Spinal cord (tissue), 9 donors: ENCODE measurements at regions not wholly inside any gene's neighbourhood (a gene's known extent, or its start where the extent isn't known, plus 50 kb on each side); places are given as distances from the start of the nearest gene placed in this dataset.
A peak's percentile ranks its signal among the peaks of the same experiment; 100 is the strongest.

Experiments
- DNase-seq, 6 donors: peaks; one replicate each; pipeline versions ENCODE4 v3.0.0 to v3.0.0-alpha.2; 2013 to 2015; ENCODE audit warnings: low spot score in 6 of 6, low read depth in 4 of 6
- H3K27ac ChIP-seq: one replicate; pipeline ENCODE4 v1.5.1; 2013; ENCODE audit warnings: low read depth, low read length, control low read depth
- H3K27me3 ChIP-seq: one replicate; pipeline ENCODE4 v1.6.1; 2013; ENCODE audit warnings: low read length; ENCODE audit not compliant: control insufficient read depth, insufficient read depth
- H3K36me3 ChIP-seq: one replicate; pipeline ENCODE4 v1.6.1; 2013; ENCODE audit warnings: low read length; ENCODE audit not compliant: control insufficient read depth, insufficient read depth
- H3K4me1 ChIP-seq: one replicate; pipeline ENCODE4 v1.6.1; 2013; ENCODE audit warnings: low read length; ENCODE audit not compliant: control insufficient read depth, insufficient read depth
- H3K4me3 ChIP-seq: one replicate; pipeline ENCODE4 v1.5.1; 2013; ENCODE audit warnings: low read depth, low read length, control low read depth
- H3K9me3 ChIP-seq: one replicate; pipeline ENCODE4 v1.6.1; 2013; ENCODE audit warnings: low read length; ENCODE audit not compliant: control insufficient read depth, insufficient read depth
- WGBS: methylation state at CpG from one replicate; pipeline ENCODE4 v1.1.5; 2013; ENCODE audit warnings: missing lambda C conversion rate; ENCODE audit not compliant: insufficient coverage; 5-methylcytosine and 5-hydroxymethylcytosine counted together
- donor health status: healthy.

GRCh38 chr4:18342847-18343246 lies 321.3 kb upstream of the LCORL start:
- DNase-seq = no peak
- Histone ChIP-seq H3K4me3 (no peak overlapping the region), H3K4me1 (no peaks in the 10 kb centered on the region), H3K27me3 (no peaks in the 10 kb centered on the region), H3K36me3 (no peaks in the 10 kb centered on the region), H3K27ac (no peak overlapping the region), H3K9me3 (no peaks in the 10 kb centered on the region)
- WGBS = 91% methylated on average over 4 of the region's 4 CpGs

DNA sequence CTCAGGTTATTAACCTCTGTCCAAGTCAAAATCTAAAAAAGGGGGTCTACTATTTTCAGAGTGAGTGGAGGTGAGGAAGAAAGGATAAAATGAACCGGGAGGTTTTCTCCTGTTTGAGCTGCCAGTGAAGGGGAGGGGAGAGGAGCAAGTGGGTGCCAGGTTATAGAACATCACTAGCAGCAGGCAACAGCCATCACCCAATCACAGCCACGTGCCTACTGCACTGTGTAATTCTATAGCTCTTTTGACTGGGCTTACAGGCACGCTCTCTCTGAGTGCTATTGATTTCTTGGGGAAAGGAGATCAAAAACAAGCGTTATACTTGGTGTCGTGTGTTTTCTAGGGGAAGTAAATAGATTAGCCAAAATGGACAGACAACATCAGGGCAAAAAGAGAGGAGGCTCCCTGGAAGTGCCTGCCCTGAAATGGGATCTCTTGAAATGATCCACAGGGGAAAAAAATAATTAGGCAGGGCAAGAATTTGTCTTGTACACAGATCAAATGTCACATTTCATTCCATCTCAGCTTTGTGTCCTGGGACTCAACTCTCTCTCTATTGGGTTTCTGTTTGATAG lies 300.5 kb upstream of the LCORL start:
- WGBS = 19% methylated on average over 3 of the region's 5 CpGs
- Histone ChIP-seq H3K36me3 (no peaks in the 10 kb centered on the region), H3K9me3 (no peaks in the 10 kb centered on the region), H3K4me1 (peaks cover 5% of the 10 kb centered on the region), H3K27me3 (peaks cover 2% of the 10 kb centered on the region), H3K27ac (no peak overlapping the region), H3K4me3 (no peak overlapping the region)
- DNase-seq = peak in 1 of 6 donors; percentile 53

GRCh38 chr4:18319431-18319830 lies 297.9 kb upstream of the LCORL start:
- DNase-seq = peak in 2 of 6 donors; percentile 16 to 60
- no peaks in the 10 kb centered on the region for H3K9me3 ChIP-seq
- H3K4me1 ChIP-seq = peaks cover 5% of the 10 kb centered on the region
- WGBS = 86% methylated on average over 1 of the region's 6 CpGs
- peak overlapping the region; percentile 22 for H3K4me3 ChIP-seq
- no peaks in the 10 kb centered on the region for H3K36me3 ChIP-seq
- no peak overlapping the region for H3K27ac ChIP-seq
- H3K27me3 ChIP-seq = peaks cover 2% of the 10 kb centered on the region

GRCh38 chr4:18318682-18319388 lies 297.3 kb upstream of the LCORL start:
- Histone ChIP-seq H3K36me3 (no peaks in the 10 kb centered on the region), H3K4me1 (peaks cover 5% of the 10 kb centered on the region), H3K27ac (no peak overlapping the region), H3K4me3 (peak overlapping the region; percentile 22), H3K9me3 (no peaks in the 10 kb centered on the region), H3K27me3 (peaks cover 2% of the 10 kb centered on the region)
- peak in 5 of 6 donors; percentile 7 to 89 (median 24) for DNase-seq
- WGBS = 29% methylated on average over 22 of the region's 22 CpGs

- peak in 2 of 6 donors; percentile 20 to 27 for DNase-seq
- H3K4me1 ChIP-seq = peaks cover 5% of the 10 kb centered on the region
- H3K27ac ChIP-seq = no peak overlapping the region
- no peaks in the 10 kb centered on the region for H3K27me3 ChIP-seq
- no peaks in the 10 kb centered on the region for H3K9me3 ChIP-seq
- 44% methylated on average over 3 of the region's 3 CpGs for WGBS
- H3K36me3 ChIP-seq = no peaks in the 10 kb centered on the region
- no peak overlapping the region for H3K4me3 ChIP-seq
Observed at GRCh38 chr4:18314731-18315130, 293.2 kb upstream of the LCORL start.

GRCh38 chr4:18297684-18298083 lies 276.1 kb upstream of the LCORL start:
- Histone ChIP-seq H3K27ac (no peak overlapping the region), H3K9me3 (no peaks in the 10 kb centered on the region), H3K4me1 (no peaks in the 10 kb centered on the region), H3K36me3 (no peaks in the 10 kb centered on the region), H3K4me3 (no peak overlapping the region), H3K27me3 (no peaks in the 10 kb centered on the region)
- no CpG with 5 or more reads among the region's 2 CpGs for WGBS
- DNase-seq = no peak

DNA sequence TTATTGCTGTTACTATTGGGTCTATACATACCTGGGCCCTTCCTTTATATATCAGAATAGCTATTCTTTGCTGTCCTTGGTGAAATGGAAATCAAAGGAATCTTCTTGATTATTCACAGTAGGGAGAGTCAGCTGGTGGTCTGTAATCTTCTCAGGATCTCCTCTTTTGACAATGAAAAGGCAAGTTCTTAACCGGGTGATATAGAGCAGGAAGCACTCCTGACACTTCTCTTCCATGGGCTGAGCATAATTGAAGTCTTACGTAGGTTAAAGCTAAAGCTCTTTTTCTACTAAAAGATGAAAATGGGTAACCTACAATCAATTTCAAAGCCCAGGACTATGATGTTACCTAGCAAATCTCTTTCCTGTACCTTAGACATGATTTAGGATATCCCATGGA lies 274.9 kb upstream of the LCORL start:
- WGBS = no CpG with 5 or more reads among the region's 2 CpGs

DNA sequence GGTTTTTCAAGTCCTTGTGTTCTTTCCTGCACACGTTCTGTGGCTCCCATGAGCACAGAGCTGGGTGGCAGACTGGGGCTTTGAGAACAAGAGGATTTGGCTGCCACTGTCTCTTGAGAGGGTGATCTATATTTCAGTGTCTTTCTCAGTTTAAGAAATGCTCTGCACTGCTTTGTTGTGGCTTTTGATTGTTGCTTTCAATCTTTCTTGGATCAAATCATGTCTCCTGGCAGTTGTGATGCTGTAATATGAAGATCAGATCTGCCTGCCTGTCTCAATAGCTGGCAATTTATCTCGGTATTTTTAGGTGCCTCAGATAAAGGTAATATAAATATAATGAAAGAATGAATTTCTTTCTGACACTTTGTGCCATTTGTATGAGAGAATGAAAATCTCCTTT lies 273.3 kb upstream of the LCORL start:
- no peak overlapping the region for H3K27ac ChIP-seq
- H3K9me3 ChIP-seq = no peaks in the 10 kb centered on the region
- no peaks in the 10 kb centered on the region for H3K36me3 ChIP-seq
- DNase-seq = peak in 1 of 6 donors; percentile 18
- H3K4me3 ChIP-seq = no peak overlapping the region
- no peaks in the 10 kb centered on the region for H3K27me3 ChIP-seq
- 50% methylated on average over 1 of the region's 2 CpGs for WGBS
- no peaks in the 10 kb centered on the region for H3K4me1 ChIP-seq

More for the DNA sequence above, 274.9 kb upstream of the LCORL start:
- Histone ChIP-seq H3K4me1 (no peaks in the 10 kb centered on the region), H3K36me3 (no peaks in the 10 kb centered on the region), H3K4me3 (no peak overlapping the region), H3K9me3 (no peaks in the 10 kb centered on the region), H3K27me3 (no peaks in the 10 kb centered on the region), H3K27ac (no peak overlapping the region)
- DNase-seq = no peak

- Histone ChIP-seq H3K4me1 (no peaks in the 10 kb centered on the region), H3K4me3 (no peak overlapping the region), H3K27me3 (no peaks in the 10 kb centered on the region), H3K9me3 (no peaks in the 10 kb centered on the region), H3K27ac (no peak overlapping the region), H3K36me3 (no peaks in the 10 kb centered on the region)
- no peak for DNase-seq
- WGBS = no CpG with 5 or more reads among the region's 6 CpGs
Observed at GRCh38 chr4:18294021-18294420, 272.5 kb upstream of the LCORL start.

DNA sequence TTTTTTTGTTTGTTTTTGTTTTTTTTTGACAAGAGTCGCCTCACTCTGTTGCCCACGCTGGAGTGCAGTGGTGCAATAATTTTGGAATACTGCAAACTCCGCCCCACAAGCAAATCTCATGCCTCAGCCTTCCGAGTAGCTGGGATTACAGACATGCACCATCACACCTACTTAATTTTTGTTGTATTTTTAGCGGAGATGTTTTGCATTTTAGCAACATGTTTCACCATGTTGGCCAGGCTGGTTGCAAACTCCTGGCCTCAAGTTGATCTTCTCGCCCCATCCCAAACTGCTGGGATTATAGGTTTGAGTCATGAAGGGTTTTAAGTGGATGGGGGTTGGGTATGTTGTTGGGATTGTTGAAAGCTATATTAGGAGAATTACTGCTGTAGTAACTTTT lies 270.9 kb upstream of the LCORL start:
- H3K4me3 ChIP-seq = no peak overlapping the region
- H3K27me3 ChIP-seq = no peaks in the 10 kb centered on the region
- no peaks in the 10 kb centered on the region for H3K4me1 ChIP-seq
- no peaks in the 10 kb centered on the region for H3K9me3 ChIP-seq
- no peaks in the 10 kb centered on the region for H3K36me3 ChIP-seq
- H3K27ac ChIP-seq = no peak overlapping the region
- no peak for DNase-seq
- 87% methylated on average over 3 of the region's 6 CpGs for WGBS
